Pancreas (tissue), 10 donors: ENCODE measurements at regions not wholly inside any gene's neighbourhood (a gene's known extent, or its start where the extent isn't known, plus 50 kb on each side); places are given as distances from the start of the nearest gene placed in this dataset.
A peak's percentile ranks its signal among the peaks of the same experiment; 100 is the strongest.

Experiments
- ATAC-seq, 4 donors: fragments of 200-7000 bp; cut with Tn5 transposase; one replicate each; pipeline versions ENCODE4 v1.8.0 to v1.9.1; 2020; ENCODE audit warnings: mild to moderate bottlenecking in 4 of 4, moderate library complexity in 4 of 4
- DNase-seq, 6 donors: peaks; one replicate each; pipeline ENCODE4 v3.0.0-alpha.2; 2020
- FAIRE-seq: peaks from 2 replicates; lab custom pipeline; 2012; peaks lifted over from hg19 to GRCh38; lab: Jason Lieb, UNC
- H3K27ac ChIP-seq, 4 donors: fragments of 200-600 bp; sonication (generic); 1 replicate in 3 of 4; 2 replicates in 1 of 4; pipeline versions ENCODE4 v1.5.0 to v1.8.0; 2020
- H3K27me3 ChIP-seq, 4 donors: fragments of 200-600 bp; one replicate each; pipeline ENCODE4 v1.8.0; 2021
- H3K36me3 ChIP-seq, 3 donors: fragments of 200-600 bp; sonication (generic) in 1 of 3; one replicate each; pipeline versions ENCODE4 v1.5.0 to v1.8.0; 2020 to 2021
- H3K4me1 ChIP-seq, 3 donors: fragments of 200-600 bp; one replicate each; pipeline ENCODE4 v1.8.0; 2021
- H3K4me3 ChIP-seq, 4 donors: fragments of 200-600 bp; sonication (generic) in 2 of 4; one replicate each; pipeline versions ENCODE4 v1.5.0 to v1.8.0; 2020 to 2021
- H3K9me3 ChIP-seq, 4 donors: fragments of 200-600 bp; one replicate each; pipeline ENCODE4 v1.8.0; 2021
- CTCF ChIP-seq, 4 donors: fragments of 200-600 bp; sonication (generic) in 3 of 4; IDR thresholded peaks; one replicate each; pipeline versions ENCODE4 v1.5.0 to v1.8.0; 2021; ENCODE audit warnings: antibody characterized with exemption in 4 of 4
- WGBS, 2 donors: extraction: QIAGEN DNeasy Blood & Tissue Kit; methylation state at CpG; one replicate each; pipeline ENCODE4 v1.1.7; 2013; 5-methylcytosine and 5-hydroxymethylcytosine counted together
- intact Hi-C, 3 donors: fragments of 100-400 bp; cut with DNase I; formaldehyde crosslinking; loops; one replicate each; pipeline versions ENCODE4 v1.11.1 to v1.14.2; 2022
- donor health status: healthy with polysubstance abuse.
- donor health status: DM: no; HTN: no; CAD: no; lungs with moderate emphysema.
- donor health status: DM: no; HTN: no; CAD: no.
- donor health status: control.
- donor health status: control.
- donor health status: Bipolar disorder and iron deficiency.
- donor health status: DM: yes; HTN: yes; CAD: no.
- donor health status: DM: no; HTN: no; CAD: no.
- donor health status: DM: no; HTN: no; CAD: no.
- donor health status: DM: yes; HTN: yes; CAD: no.

DNA sequence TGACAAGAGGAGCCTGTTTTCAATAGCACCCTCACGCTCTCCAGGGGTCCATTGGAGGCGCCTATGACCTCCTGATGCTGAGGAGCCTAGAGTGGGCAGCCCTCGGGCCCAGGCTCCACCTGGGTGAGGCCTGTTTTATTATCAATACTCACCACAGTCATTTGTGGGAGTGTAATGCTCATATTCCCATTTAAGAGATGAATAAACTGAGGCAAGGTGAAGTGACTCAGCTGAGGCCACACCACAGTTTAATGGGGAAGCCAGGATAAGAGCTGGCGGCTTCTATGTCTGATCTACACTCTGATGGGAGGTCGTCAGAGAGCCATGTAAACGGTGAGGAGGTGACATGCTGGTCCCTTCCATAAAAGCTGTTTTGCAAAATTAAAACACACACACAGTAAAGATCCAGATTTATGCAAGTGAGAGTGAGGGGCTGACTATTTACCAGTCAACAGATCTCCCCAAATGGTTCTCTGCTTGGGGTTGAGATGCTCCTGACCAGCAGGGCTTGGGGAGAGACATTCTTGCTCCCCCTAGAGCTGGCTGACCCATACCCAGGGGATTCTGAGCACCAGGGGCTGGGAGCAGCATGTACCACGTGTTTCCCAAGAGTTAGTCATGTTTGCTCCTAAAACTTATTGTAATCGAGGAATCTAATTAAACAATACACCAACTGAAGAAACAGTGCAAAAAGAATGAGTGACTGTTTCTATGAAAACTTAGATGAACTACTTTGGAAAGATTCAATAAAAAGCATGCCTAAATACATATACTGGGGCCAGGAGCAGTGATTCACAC, 81.0 kb upstream of the INSIG1 start:
- FAIRE-seq (no peak), DNase-seq (peak in 2 of 6 donors; percentile 13 to 20), ATAC-seq (no peak)
- H3K27me3 ChIP-seq: no peaks in the 10 kb centered on the region
- intact Hi-C loops: no loop called here
- H3K9me3 ChIP-seq: no peaks in the 10 kb centered on the region
- H3K36me3 ChIP-seq: no peaks in the 10 kb centered on the region
- no peak for TF ChIP-seq CTCF (IDR thresholded peaks at IDR 0.05)
- 81 to 82% methylated on average over 8 of the region's 8 CpGs for WGBS, 2 donors
- no peak overlapping the region for H3K27ac ChIP-seq
- peaks cover 11 to 26% (median 20%) of the 10 kb centered on the region in 3 donors for H3K4me1 ChIP-seq
- no peak overlapping the region for H3K4me3 ChIP-seq

- DNase-seq: no peak
- no peak for ATAC-seq
- no peaks in the 10 kb centered on the region for H3K27me3 ChIP-seq
- H3K4me3 ChIP-seq: no peak overlapping the region
- no peak for TF ChIP-seq CTCF (IDR thresholded peaks at IDR 0.05)
- no peaks in the 10 kb centered on the region for H3K9me3 ChIP-seq
- no peaks in the 10 kb centered on the region for H3K36me3 ChIP-seq
- no peak for FAIRE-seq
- WGBS, 2 donors: 46 to 55% methylated on average over 2 of the region's 2 CpGs
- no peak overlapping the region for H3K27ac ChIP-seq
- intact Hi-C loops: no loop called here
- peaks cover 20 to 32% (median 23%) of the 10 kb centered on the region in 3 donors for H3K4me1 ChIP-seq
These were observed 80.0 kb upstream of the INSIG1 start for GRCh38 chr7:155217634-155218033.

DNA sequence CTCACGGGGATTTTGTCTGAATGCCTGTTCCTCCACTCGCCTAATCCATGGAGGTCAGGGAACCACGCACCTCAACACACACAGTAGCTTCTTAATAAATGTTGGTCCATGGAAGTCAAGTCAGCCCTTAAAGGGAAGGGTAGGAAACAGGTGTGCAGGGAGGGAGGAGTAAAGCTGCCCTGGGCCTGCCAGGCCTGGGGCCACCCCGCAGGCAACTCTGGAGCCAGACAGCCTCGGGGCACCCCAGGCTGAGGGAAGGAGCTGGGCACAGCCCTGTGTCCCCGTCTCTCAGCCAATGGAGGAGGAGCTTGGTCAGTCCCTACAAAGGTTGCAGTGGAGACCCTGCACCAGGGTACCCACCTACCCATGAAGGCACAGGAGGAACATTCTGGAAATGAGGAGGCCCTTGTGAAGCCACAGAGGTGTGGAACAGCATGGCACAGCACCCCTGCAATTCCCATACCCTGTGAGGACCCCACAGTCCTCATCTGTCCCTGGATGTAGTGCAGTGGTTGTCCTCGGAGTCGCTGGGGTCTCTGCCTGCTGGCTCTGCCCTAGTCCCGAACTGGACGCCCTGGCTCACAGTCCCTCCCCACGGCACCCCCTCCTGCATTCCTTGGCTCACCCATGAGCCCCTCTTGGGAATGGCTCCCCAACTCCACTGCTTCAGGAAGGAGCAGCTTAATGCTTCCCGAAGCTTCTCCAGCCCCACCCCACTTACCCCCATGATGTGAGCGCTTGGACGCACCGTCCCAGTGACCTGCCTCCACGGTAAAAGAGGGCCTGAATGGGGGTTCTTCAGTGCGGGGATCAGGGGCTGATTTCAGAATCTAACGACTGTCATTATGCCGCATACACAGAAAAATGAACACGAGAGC, 79.2 kb upstream of the INSIG1 start:
- intact Hi-C loops: no loop called here
- Histone ChIP-seq H3K27me3 (no peaks in the 10 kb centered on the region), H3K36me3 (no peaks in the 10 kb centered on the region), H3K9me3 (no peaks in the 10 kb centered on the region), H3K4me3 (no peak overlapping the region), H3K4me1 (peaks cover 21 to 40% (median 30%) of the 10 kb centered on the region in 3 donors), H3K27ac (no peak overlapping the region)
- ATAC-seq: no peak
- no peak for TF ChIP-seq CTCF (IDR thresholded peaks at IDR 0.05)
- DNase-seq: peak in 1 of 6 donors; percentile 30
- 87 to 88% methylated on average over 20 of the region's 20 CpGs for WGBS, 2 donors
- FAIRE-seq: no peak

DNA sequence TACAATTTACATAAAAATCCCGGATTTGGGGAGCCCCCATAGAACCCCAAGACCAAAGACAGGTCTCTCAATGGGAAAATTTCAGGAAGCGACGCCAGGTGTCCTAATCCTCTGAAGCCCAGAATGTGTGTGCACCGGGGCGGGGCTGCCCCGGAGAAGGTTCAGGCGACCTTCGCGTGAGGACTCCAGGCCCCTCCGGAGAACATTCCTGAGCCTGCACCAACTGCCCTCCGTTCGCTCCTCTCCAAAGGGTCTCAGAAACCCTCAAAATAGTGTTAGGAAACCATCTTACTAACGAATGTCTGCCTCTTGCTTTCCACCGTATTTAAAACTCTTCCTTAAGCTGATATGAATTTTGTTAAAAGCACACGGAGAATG, 78.5 kb upstream of the INSIG1 start:
- Histone ChIP-seq H3K27ac (no peak overlapping the region), H3K27me3 (no peaks in the 10 kb centered on the region), H3K4me1 (peaks cover 27 to 46% (median 37%) of the 10 kb centered on the region in 3 donors), H3K9me3 (no peaks in the 10 kb centered on the region), H3K36me3 (no peaks in the 10 kb centered on the region), H3K4me3 (no peak overlapping the region)
- no peak for FAIRE-seq
- intact Hi-C loops: no loop called here
- no peak for DNase-seq
- TF ChIP-seq CTCF (IDR thresholded peaks at IDR 0.05): no peak
- no peak for ATAC-seq
- WGBS, 2 donors: 91 to 94% methylated on average over 15 of the region's 15 CpGs
